ENCODE measurements at regions not wholly inside any gene's neighbourhood (a gene's known extent, or its start where the extent isn't known, plus 50 kb on each side); places are given as distances from the start of the nearest gene placed in this dataset.

- no peak for TF ChIP-seq CTCF (conservative IDR thresholded peaks at IDR 0.05)
- peaks cover under 1% of the 10 kb centered on the region for H3K4me1 Mint-ChIP-seq
- no peaks in the 10 kb centered on the region for H3K36me3 Mint-ChIP-seq (ENCODE audit: low read depth)
- H3K4me3 Mint-ChIP-seq, result no peak overlapping the region
- no peaks in the 10 kb centered on the region for H3K9me3 Mint-ChIP-seq
- no peak overlapping the region for H3K27ac Mint-ChIP-seq (ENCODE audit: unreplicated experiment)
- H3K27me3 Mint-ChIP-seq (ENCODE audit: low read depth), result no peaks in the 10 kb centered on the region
- no peak for DNase-seq (ENCODE audit: low read depth, low spot score)
Observed at GRCh38 chr4:54493862-54494261, 163.9 kb upstream of the KIT start.

GRCh38 chr4:54495091-54495490 is 162.7 kb upstream of the KIT start:
- DNase-seq (ENCODE audit: low read depth, low spot score), result no peak
- H3K27me3 Mint-ChIP-seq (ENCODE audit: low read depth), result no peaks in the 10 kb centered on the region
- H3K9me3 Mint-ChIP-seq, result peaks cover 2% of the 10 kb centered on the region
- H3K4me1 Mint-ChIP-seq, result peaks cover 13% of the 10 kb centered on the region
- H3K27ac Mint-ChIP-seq (ENCODE audit: unreplicated experiment), result no peak overlapping the region
- H3K4me3 Mint-ChIP-seq, result no peak overlapping the region
- no peaks in the 10 kb centered on the region for H3K36me3 Mint-ChIP-seq (ENCODE audit: low read depth)
- no peak for TF ChIP-seq CTCF (conservative IDR thresholded peaks at IDR 0.05)

- no peak for TF ChIP-seq CTCF (conservative IDR thresholded peaks at IDR 0.05)
- Mint-ChIP-seq H3K36me3 (ENCODE audit: low read depth) (no peaks in the 10 kb centered on the region), H3K9me3 (peaks cover 2% of the 10 kb centered on the region), H3K4me1 (peaks cover 13% of the 10 kb centered on the region), H3K4me3 (no peak overlapping the region), H3K27ac (ENCODE audit: unreplicated experiment) (no peak overlapping the region), H3K27me3 (ENCODE audit: low read depth) (no peaks in the 10 kb centered on the region)
- DNase-seq (ENCODE audit: low read depth, low spot score), result no peak
Observed at GRCh38 chr4:54495641-54496040, 162.1 kb upstream of the KIT start.

GRCh38 chr4:54496412-54496811 is 161.3 kb upstream of the KIT start:
- Mint-ChIP-seq H3K36me3 (ENCODE audit: low read depth) (no peaks in the 10 kb centered on the region), H3K9me3 (peaks cover 2% of the 10 kb centered on the region), H3K4me3 (no peak overlapping the region), H3K27ac (ENCODE audit: unreplicated experiment) (no peak overlapping the region), H3K27me3 (ENCODE audit: low read depth) (no peaks in the 10 kb centered on the region), H3K4me1 (peaks cover 13% of the 10 kb centered on the region)
- TF ChIP-seq CTCF (conservative IDR thresholded peaks at IDR 0.05), result no peak
- DNase-seq (ENCODE audit: low read depth, low spot score), result no peak

GRCh38 chr4:54497947-54498346 is 159.8 kb upstream of the KIT start:
- peak overlapping the region; percentile 11 for H3K27ac Mint-ChIP-seq (ENCODE audit: unreplicated experiment)
- no peak for DNase-seq (ENCODE audit: low read depth, low spot score)
- TF ChIP-seq CTCF (conservative IDR thresholded peaks at IDR 0.05), result no peak
- H3K36me3 Mint-ChIP-seq (ENCODE audit: low read depth), result no peaks in the 10 kb centered on the region
- H3K27me3 Mint-ChIP-seq (ENCODE audit: low read depth), result peaks cover 3% of the 10 kb centered on the region
- peaks cover 13% of the 10 kb centered on the region for H3K4me1 Mint-ChIP-seq
- no peak overlapping the region for H3K4me3 Mint-ChIP-seq
- peaks cover 2% of the 10 kb centered on the region for H3K9me3 Mint-ChIP-seq

GRCh38 chr4:54498661-54499111 is 159.1 kb upstream of the KIT start:
- H3K27ac Mint-ChIP-seq (ENCODE audit: unreplicated experiment), result no peak overlapping the region
- peaks cover 13% of the 10 kb centered on the region for H3K4me1 Mint-ChIP-seq
- peaks cover 2% of the 10 kb centered on the region for H3K9me3 Mint-ChIP-seq
- no peak for TF ChIP-seq CTCF (conservative IDR thresholded peaks at IDR 0.05)
- peaks cover 3% of the 10 kb centered on the region for H3K27me3 Mint-ChIP-seq (ENCODE audit: low read depth)
- H3K36me3 Mint-ChIP-seq (ENCODE audit: low read depth), result no peaks in the 10 kb centered on the region
- H3K4me3 Mint-ChIP-seq, result no peak overlapping the region
- DNase-seq (ENCODE audit: low read depth, low spot score), result no peak
